H1 (cell line): ENCODE measurements at regions not wholly inside any gene's neighbourhood (a gene's known extent, or its start where the extent isn't known, plus 50 kb on each side); places are given as distances from the start of the nearest gene placed in this dataset.

ENCODE experiments used
- CTCF ChIA-PET: fragments of 300-600 bp; sonication (Branson Sonifier 250); formaldehyde crosslinking; loops from one replicate; lab custom pipeline; 2021; ENCODE audit not compliant: partially characterized antibody; lab: Charles Lee
- POLR2A ChIA-PET: fragments of 300-600 bp; sonication (Branson Sonifier 250); formaldehyde crosslinking; loops from one replicate; lab custom pipeline; 2021; ENCODE audit warnings: inconsistent platforms; ENCODE audit not compliant: partially characterized antibody; lab: Charles Lee
- DNase-seq, 2 experiments: peaks; one replicate each; pipeline versions ENCODE4 v3.0.0 to v3.0.0-alpha.2; 2010 to 2022; ENCODE audit warnings: low spot score in 2 of 2, low read depth in 1 of 2, mixed read lengths in 1 of 2
- FAIRE-seq: peaks from 2 replicates; lab custom pipeline; 2011; peaks lifted over from hg19 to GRCh38; lab: Jason Lieb, UNC
- H2AFZ ChIP-seq: 2 replicates; pipeline ENCODE4 v1.8.1; 2012; ENCODE audit warnings: low read length, inconsistent platforms
- H2AK5ac ChIP-seq: 2 replicates; pipeline ENCODE4 v1.6.1; 2013; ENCODE audit warnings: low read depth, low read length
- H2BK120ac ChIP-seq: replicated peaks from 2 replicates; pipeline ENCODE3; 2013; ENCODE audit warnings: low read depth, low read length, inconsistent platforms
- H2BK12ac ChIP-seq: 2 replicates; pipeline ENCODE4 v1.6.1; 2013; ENCODE audit warnings: low read depth, low read length
- H2BK15ac ChIP-seq: 2 replicates; pipeline ENCODE4 v1.6.1; 2013; ENCODE audit warnings: low read length
- H2BK20ac ChIP-seq: 2 replicates; pipeline ENCODE4 v1.6.1; 2013; ENCODE audit warnings: low read length
- H2BK5ac ChIP-seq: 2 replicates; pipeline ENCODE4 v1.6.1; 2013; ENCODE audit warnings: low read depth, low read length
- H3K14ac ChIP-seq: 2 replicates; pipeline ENCODE4 v1.6.1; 2013; ENCODE audit warnings: inconsistent platforms; ENCODE audit not compliant: insufficient read length
- H3K18ac ChIP-seq: 2 replicates; pipeline ENCODE4 v1.6.1; 2013; ENCODE audit warnings: low read length; ENCODE audit errors: extremely low read depth
- H3K23ac ChIP-seq: 2 replicates; pipeline ENCODE4 v1.6.1; 2013; ENCODE audit warnings: inconsistent platforms; ENCODE audit not compliant: insufficient read length
- H3K23me2 ChIP-seq: 2 replicates; pipeline ENCODE4 v1.6.1; 2013; ENCODE audit warnings: low read depth, low read length
- H3K27ac ChIP-seq: 2 replicates; pipeline ENCODE4 v1.6.1; 2011; ENCODE audit warnings: low read depth, low read length, inconsistent platforms
- H3K27me3 ChIP-seq, 4 experiments: replicated peaks in 1 of 4; 1 replicate in 1 of 4; 2 replicates in 3 of 4; pipeline versions ENCODE4 v1.6.1 to v1.8.1; 2011 to 2013; ENCODE audit warnings: low read length in 3 of 4, mild to moderate bottlenecking in 3 of 4, inconsistent platforms in 2 of 4, mixed read lengths in 2 of 4, moderate library complexity in 1 of 4; ENCODE audit not compliant: control insufficient read depth in 3 of 4, insufficient read depth in 3 of 4; ENCODE audit errors: extremely low read depth in 1 of 4
- H3K36me3 ChIP-seq, 4 experiments: 2 replicates each; pipeline versions ENCODE4 v1.6.1 to v1.8.1; 2011 to 2013; ENCODE audit warnings: mild to moderate bottlenecking in 4 of 4, low read length in 3 of 4, moderate library complexity in 2 of 4, control low read depth in 1 of 4, inconsistent platforms in 1 of 4; ENCODE audit not compliant: insufficient read depth in 4 of 4, control insufficient read depth in 2 of 4
- H3K4ac ChIP-seq: replicated peaks from 2 replicates; pipeline ENCODE3; 2013; ENCODE audit warnings: low read length, low read depth, mixed read lengths, inconsistent platforms; ENCODE audit not compliant: insufficient read length
- H3K4me1 ChIP-seq, 4 experiments: replicated peaks in 1 of 4; 1 replicate in 1 of 4; 2 replicates in 3 of 4; pipeline versions ENCODE4 v1.6.1 to v1.8.1; 2011 to 2013; ENCODE audit warnings: low read length in 3 of 4, inconsistent platforms in 2 of 4, mixed read lengths in 1 of 4; ENCODE audit not compliant: insufficient read depth in 4 of 4, control insufficient read depth in 3 of 4
- H3K4me2 ChIP-seq, 2 experiments: 2 replicates each; pipeline versions ENCODE4 v1.6.1 to v1.8.1; 2011 to 2013; ENCODE audit warnings: low read depth in 2 of 2, low read length in 2 of 2, control low read depth in 1 of 2, inconsistent platforms in 1 of 2, mild to moderate bottlenecking in 1 of 2; ENCODE audit not compliant: insufficient read depth in 1 of 2
- H3K4me3 ChIP-seq, 4 experiments: fragments of 200-600, 300-600 bp in 1 of 4; sonication (generic), shearing (Covaris generic), sonication (Bioruptor Twin) in 1 of 4; 2 replicates each; pipeline versions ENCODE4 v1.5.1 to v1.8.1; 2011 to 2016; ENCODE audit warnings: low read length in 4 of 4, low read depth in 3 of 4, control low read depth in 2 of 4, inconsistent platforms in 2 of 4, mild to moderate bottlenecking in 2 of 4, mixed read lengths in 1 of 4, moderate library complexity in 1 of 4; ENCODE audit not compliant: insufficient read depth in 2 of 4; ENCODE audit errors: extremely low read depth in 1 of 4
- H3K56ac ChIP-seq: replicated peaks from 2 replicates; pipeline ENCODE3; 2013; ENCODE audit warnings: low read depth, mild to moderate bottlenecking, mixed read lengths, low read length, inconsistent platforms; ENCODE audit not compliant: insufficient read length
- H3K79me1 ChIP-seq: 2 replicates; pipeline ENCODE4 v1.6.1; 2013; ENCODE audit warnings: low read depth, low read length, control low read depth
- H3K79me2 ChIP-seq, 2 experiments: 2 replicates each; pipeline versions ENCODE4 v1.6.1 to v1.8.1; 2012 to 2013; ENCODE audit warnings: low read length in 2 of 2, mild to moderate bottlenecking in 2 of 2, inconsistent platforms in 1 of 2; ENCODE audit not compliant: insufficient read depth in 2 of 2, control insufficient read depth in 1 of 2
- H3K9ac ChIP-seq, 4 experiments: replicated peaks in 1 of 4; 1 replicate in 1 of 4; 2 replicates in 3 of 4; pipeline versions ENCODE4 v1.6.1 to v1.8.1; 2011 to 2013; ENCODE audit warnings: low read depth in 3 of 4, low read length in 3 of 4, control low read depth in 2 of 4, mild to moderate bottlenecking in 2 of 4, moderate library complexity in 2 of 4, inconsistent platforms in 1 of 4; ENCODE audit errors: extremely low read depth in 1 of 4
- H3K9me3 ChIP-seq, 2 experiments: 2 replicates each; pipeline versions ENCODE4 v1.6.1 to v1.8.1; 2012 to 2013; ENCODE audit warnings: mild to moderate bottlenecking in 2 of 2, moderate library complexity in 2 of 2, control low read depth in 1 of 2, inconsistent platforms in 1 of 2, low read depth in 1 of 2, low read length in 1 of 2, mixed read lengths in 1 of 2; ENCODE audit not compliant: insufficient read depth in 2 of 2
- H4K20me1 ChIP-seq, 2 experiments: replicated peaks in 1 of 2; 2 replicates each; pipeline versions ENCODE3 to v1.8.1; 2011 to 2013; ENCODE audit warnings: inconsistent platforms in 2 of 2, low read length in 2 of 2, mild to moderate bottlenecking in 1 of 2; ENCODE audit not compliant: insufficient read depth in 2 of 2, control insufficient read depth in 1 of 2
- H4K5ac ChIP-seq: 2 replicates; pipeline ENCODE4 v1.6.1; 2013; ENCODE audit warnings: low read length, low read depth, mixed read lengths, inconsistent platforms; ENCODE audit not compliant: insufficient read length
- H4K8ac ChIP-seq: 2 replicates; pipeline ENCODE4 v1.8.0; 2013; ENCODE audit warnings: mild to moderate bottlenecking, moderate library complexity, low read length, inconsistent platforms; ENCODE audit not compliant: insufficient read depth; ENCODE audit errors: extremely low read depth
- H4K91ac ChIP-seq: replicated peaks from 2 replicates; pipeline ENCODE3; 2013; ENCODE audit warnings: low read length, mixed read lengths, inconsistent platforms; ENCODE audit not compliant: insufficient read length
- KDM1A ChIP-seq: fragments of 200-600, 300-600 bp; sonication (generic); IDR thresholded peaks from 2 replicates; pipeline ENCODE4 v1.7.1; 2016; ENCODE audit warnings: mild to moderate bottlenecking, low read length, borderline replicate concordance
- RFX5 ChIP-seq: IDR thresholded peaks from 2 replicates; pipeline ENCODE4 v1.6.1; 2011; ENCODE audit warnings: low read depth, low read length, improper control_type of control experiment, borderline replicate concordance
- SIRT6 ChIP-seq: IDR thresholded peaks from one replicate; pipeline ENCODE4 v1.7.1; 2012; ENCODE audit warnings: low read length, inconsistent platforms
- WGBS, 2 experiments: shearing (Covaris generic) in 1 of 2; methylation state at CpG; one replicate each; pipeline versions ENCODE4 v1.1.6 to v1.1.7; 2013 to 2015; ENCODE audit warnings: low lambda C conversion rate in 2 of 2, mixed read lengths in 2 of 2, inconsistent platforms in 1 of 2, low coverage in 1 of 2, missing lambda C conversion rate in 1 of 2; ENCODE audit not compliant: insufficient replicate concordance in 2 of 2, insufficient coverage in 1 of 2, insufficient read length in 1 of 2; ENCODE audit errors: extremely low coverage in 1 of 2, missing lambda C conversion rate in 1 of 2; 5-methylcytosine and 5-hydroxymethylcytosine counted together

DNA sequence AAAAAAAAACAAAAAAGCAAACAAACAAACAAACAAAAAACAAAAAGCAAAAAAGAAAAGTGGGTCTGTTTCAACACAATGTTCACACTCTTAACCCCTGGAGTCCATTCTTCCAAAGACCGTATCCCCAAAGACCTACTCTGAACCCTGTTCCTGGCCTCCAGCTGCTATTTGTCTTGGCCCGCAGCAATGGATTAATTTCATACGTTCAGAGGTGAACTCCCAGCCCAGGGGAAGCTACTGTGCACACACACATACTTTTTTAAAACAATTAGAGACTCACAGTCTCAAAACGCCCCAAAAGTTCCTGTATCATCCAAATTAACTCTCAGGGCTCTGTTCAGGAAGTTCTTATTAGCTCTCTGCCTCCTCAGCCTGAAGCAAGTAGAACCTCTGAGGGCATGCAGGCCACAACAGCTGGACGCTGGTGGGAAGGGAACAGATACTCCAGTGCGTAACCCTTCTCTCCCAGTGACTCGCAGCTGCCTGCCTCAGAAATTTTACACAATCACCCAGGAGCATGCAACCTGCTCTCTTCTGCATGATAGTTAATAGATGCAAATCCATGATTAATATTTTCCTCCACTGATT is 395.4 kb downstream of the RRAGC start:
- 72% methylated on average over 7 of the region's 7 CpGs; no CpG with 5 or more reads in 1 of the 2 experiments for WGBS, 2 experiments

More for the DNA sequence above, 395.4 kb downstream of the RRAGC start:
- no peak overlapping the region for H3K23ac ChIP-seq
- no peaks in the 10 kb centered on the region for H3K79me2 ChIP-seq
- no peak overlapping the region for H4K5ac ChIP-seq
- H3K4ac ChIP-seq = no peak overlapping the region
- no peak overlapping the region for H2BK12ac ChIP-seq
- no peak overlapping the region for H2BK15ac ChIP-seq
- no peak overlapping the region for H2AK5ac ChIP-seq
- no peak overlapping the region for H3K18ac ChIP-seq
- no peak overlapping the region for H4K8ac ChIP-seq
- TF ChIP-seq RFX5 = no peak
- no peak for TF ChIP-seq KDM1A
- TF ChIP-seq SIRT6 = no peak
- no peaks in the 10 kb centered on the region for H4K20me1 ChIP-seq
- H3K36me3 ChIP-seq = no peaks in the 10 kb centered on the region
- no peak overlapping the region for H2BK5ac ChIP-seq
- H3K27ac ChIP-seq = no peak overlapping the region
- ChIA-PET CTCF (interaction anchor here (0.6 to 1.0 kb wide), 3 partner anchors 10 to 1141 kb away, joined by 3 to 4 read pairs (median 3); no protein-coding TSS in a partner anchor), POLR2A (interaction anchor here (0.8 to 3.6 kb wide), 8 partner anchors 9 to 32 kb away, joined by 3 to 12 read pairs (median 3); no protein-coding TSS in a partner anchor)
- peaks cover 0 to 9% of the 10 kb centered on the region in 2 experiments; a peak in 2 of 4 replicates for H3K9me3 ChIP-seq
- no peak overlapping the region for H3K56ac ChIP-seq
- no peak for FAIRE-seq
- H2BK20ac ChIP-seq = no peak overlapping the region
- no peaks in the 10 kb centered on the region; a peak in 1 of 7 replicates for H3K27me3 ChIP-seq
- H3K4me3 ChIP-seq = no peak overlapping the region
- no peak overlapping the region for H3K9ac ChIP-seq
- H3K4me1 ChIP-seq = peaks cover 0 to 9% (median 4%) of the 10 kb centered on the region in 4 experiments; a peak in 5 of 7 replicates
- DNase-seq = no peak
- H3K79me1 ChIP-seq = no peaks in the 10 kb centered on the region
- no peak overlapping the region for H3K4me2 ChIP-seq
- no peak overlapping the region for H4K91ac ChIP-seq
- H3K23me2 ChIP-seq = no peaks in the 10 kb centered on the region
- no peak overlapping the region for H2BK120ac ChIP-seq
- H2AFZ ChIP-seq = no peak overlapping the region
- no peak overlapping the region for H3K14ac ChIP-seq
